GM23248 (cell line): ENCODE measurements at regions not wholly inside any gene's neighbourhood (a gene's known extent, or its start where the extent isn't known, plus 50 kb on each side); places are given as distances from the start of the nearest gene placed in this dataset.

Experiments used
- EZH2 ChIP-seq: fragments of 200-600 bp; sonication (generic); IDR thresholded peaks from 2 replicates; pipeline ENCODE4 v1.6.1; 2018; ENCODE audit warnings: antibody characterized with exemption, mild to moderate bottlenecking; ENCODE audit not compliant: insufficient read depth, poor library complexity, severe bottlenecking
- EZH2phosphoT487 ChIP-seq: fragments of 200-600 bp; sonication (generic); IDR thresholded peaks from 2 replicates; pipeline ENCODE4 v1.6.1; 2018; ENCODE audit warnings: antibody characterized with exemption, moderate library complexity, mild to moderate bottlenecking, low read depth; ENCODE audit not compliant: insufficient read depth

DNA sequence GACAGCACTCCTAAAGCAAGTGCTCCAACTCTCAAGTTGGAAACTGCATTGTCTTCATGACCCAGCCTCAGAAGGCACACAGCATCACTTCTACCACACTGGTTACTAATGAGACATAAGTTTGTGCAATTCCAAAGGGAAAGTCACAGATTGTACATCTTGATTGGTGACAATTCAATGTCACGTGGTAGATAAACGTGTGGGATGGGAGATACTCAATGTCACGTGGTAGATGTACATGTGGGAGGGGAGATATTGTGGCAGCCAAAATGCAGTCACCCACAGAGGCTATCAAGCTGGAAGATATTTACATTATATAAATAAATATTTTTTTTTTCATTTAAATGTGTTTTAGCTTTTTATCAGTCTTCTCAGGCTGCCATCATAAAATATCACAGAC is 393.3 kb downstream of the KIF16B start:
- TF ChIP-seq EZH2 = no peak
- no peak for TF ChIP-seq EZH2phosphoT487
